Endothelial cell of umbilical vein (primary cell): ENCODE measurements at regions not wholly inside any gene's neighbourhood (a gene's known extent, or its start where the extent isn't known, plus 50 kb on each side); places are given as distances from the start of the nearest gene placed in this dataset.
A peak's percentile ranks its signal among the peaks of the same experiment; 100 is the strongest.

Experiments used
- BruUV-seq: library from RNA; stranded (reverse); fragments of 400-500 nt; replicated peaks from 2 replicates; lab custom pipeline; 2021; lab: Mats Ljungman, UMichigan
- CTCF ChIA-PET: fragments of 300-600, 350-600 bp; sonication (Branson Sonifier 250); formaldehyde crosslinking; loops from one replicate; lab custom pipeline; 2021; ENCODE audit warnings: antibody characterized with exemption, inconsistent platforms; lab: Charles Lee
- POLR2A ChIA-PET: fragments of 300-600, 350-600 bp; sonication (Branson Sonifier 250); formaldehyde crosslinking; loops from one replicate; lab custom pipeline; 2021; ENCODE audit warnings: antibody characterized with exemption, inconsistent platforms; lab: Charles Lee
- DNase-seq: peaks from one replicate; pipeline ENCODE4 v3.0.0-alpha.2; 2011; ENCODE audit warnings: low read depth, low spot score
- FAIRE-seq: peaks from 2 replicates; lab custom pipeline; 2011; peaks lifted over from hg19 to GRCh38; lab: Jason Lieb, UNC
- H2AFZ ChIP-seq: 2 replicates; pipeline ENCODE4 v1.6.0; 2012; ENCODE audit warnings: low read depth, low read length, control low read depth, inconsistent platforms
- H3K27ac ChIP-seq: 2 replicates; pipeline ENCODE4 v1.5.1; 2011; ENCODE audit warnings: low read depth, mild to moderate bottlenecking, control low read depth, low read length, moderate library complexity; ENCODE audit not compliant: insufficient read depth
- H3K27me3 ChIP-seq, 2 experiments: 2 replicates each; pipeline versions ENCODE4 v1.6.0 to v1.6.1; 2011; ENCODE audit warnings: low read length in 2 of 2, mixed read lengths in 1 of 2; ENCODE audit not compliant: control insufficient read depth in 2 of 2, insufficient read depth in 2 of 2
- H3K36me3 ChIP-seq, 2 experiments: 2 replicates in 1 of 2; 3 replicates in 1 of 2; pipeline ENCODE4 v1.5.1; 2011; ENCODE audit warnings: low read length in 2 of 2, mild to moderate bottlenecking in 1 of 2, moderate library complexity in 1 of 2; ENCODE audit not compliant: control insufficient read depth in 2 of 2, insufficient read depth in 2 of 2; ENCODE audit errors: extremely low read depth in 1 of 2
- H3K4me1 ChIP-seq: 3 replicates; pipeline ENCODE4 v1.5.1; 2011; ENCODE audit warnings: mild to moderate bottlenecking, low read length; ENCODE audit not compliant: control insufficient read depth, insufficient read depth; ENCODE audit errors: extremely low read depth
- H3K4me2 ChIP-seq: 2 replicates; pipeline ENCODE4 v1.6.1; 2011; ENCODE audit warnings: low read length, control low read depth, mixed read lengths; ENCODE audit not compliant: insufficient read depth
- H3K4me3 ChIP-seq, 3 experiments: fragments of 200-600 bp in 1 of 3; sonication (generic), shearing (Covaris generic) in 1 of 3; replicated peaks in 1 of 3; 2 replicates each; pipeline ENCODE4 v1.5.1; 2011 to 2016; ENCODE audit warnings: control low read depth in 3 of 3, low read length in 3 of 3, mild to moderate bottlenecking in 2 of 3, inconsistent platforms in 1 of 3, low read depth in 1 of 3, moderate library complexity in 1 of 3; ENCODE audit not compliant: insufficient read depth in 1 of 3
- H3K79me2 ChIP-seq: 2 replicates; pipeline ENCODE4 v1.6.0; 2012; ENCODE audit warnings: low read length, inconsistent platforms; ENCODE audit not compliant: control insufficient read depth, insufficient read depth
- H3K9ac ChIP-seq: replicated peaks from 2 replicates; pipeline ENCODE3; 2011; ENCODE audit warnings: low read length, control low read depth; ENCODE audit not compliant: insufficient read depth; ENCODE audit errors: extremely low read depth
- H3K9me1 ChIP-seq: replicated peaks from 3 replicates; pipeline ENCODE4 v1.6.0; 2011; ENCODE audit warnings: mild to moderate bottlenecking, low read length; ENCODE audit not compliant: control insufficient read depth, insufficient read depth; ENCODE audit errors: extremely low read depth
- H3K9me3 ChIP-seq: replicated peaks from 2 replicates; pipeline ENCODE4 v1.5.1; 2012; ENCODE audit warnings: low read length, inconsistent platforms; ENCODE audit not compliant: control insufficient read depth, insufficient read depth
- H4K20me1 ChIP-seq: replicated peaks from 2 replicates; pipeline ENCODE3; 2011; ENCODE audit warnings: mild to moderate bottlenecking, low read length; ENCODE audit not compliant: control insufficient read depth, insufficient read depth; ENCODE audit errors: extremely low read depth
- FOS ChIP-seq: IDR thresholded peaks from 2 replicates; pipeline ENCODE4 v1.6.1; 2011; ENCODE audit warnings: mild to moderate bottlenecking, low read length, moderate library complexity, borderline replicate concordance; ENCODE audit not compliant: insufficient read depth
- GATA2 ChIP-seq: IDR thresholded peaks from 2 replicates; pipeline ENCODE4 v1.7.0; 2011; ENCODE audit warnings: low read depth, mild to moderate bottlenecking, moderate library complexity, mixed read lengths, low read length; ENCODE audit not compliant: insufficient read length, insufficient read depth
- JUN ChIP-seq: IDR thresholded peaks from 2 replicates; pipeline ENCODE4 v1.6.1; 2011; ENCODE audit warnings: borderline replicate concordance, low read depth; ENCODE audit not compliant: insufficient read length, insufficient read depth
- MYC ChIP-seq: IDR thresholded peaks from one replicate; pipeline ENCODE4 v1.6.1; 2011; ENCODE audit warnings: mild to moderate bottlenecking, low read depth, low read length
- POLR2A ChIP-seq: IDR thresholded peaks from 2 replicates; pipeline ENCODE4 v1.6.1; 2012; ENCODE audit warnings: low read depth, mild to moderate bottlenecking, control low read depth, low read length
- POLR2AphosphoS5 ChIP-seq: IDR thresholded peaks from 2 replicates; pipeline ENCODE4 v1.6.1; 2012; ENCODE audit warnings: low read depth, mild to moderate bottlenecking, control low read depth, low read length, moderate library complexity; ENCODE audit not compliant: insufficient read depth
- dilution Hi-C: fragments of 300-500 bp; cut with MboI; formaldehyde crosslinking; loops from one replicate; pipeline ENCODE4 v1.15.0; 2019; ENCODE audit warnings: low sequenced_read_pairs; ENCODE audit not compliant: extremely low pct_ligation_motif_present
- intact Hi-C: fragments of 100-400 bp; cut with micrococcal nuclease; formaldehyde crosslinking; loops from one replicate; pipeline ENCODE4 v1.10.0; 2022

GRCh38 chr21:26389971-26390641 is 183.0 kb downstream of the CYYR1 start:
- Histone ChIP-seq H3K79me2 (no peaks in the 10 kb centered on the region), H3K4me3 (no peak overlapping the region), H3K4me1 (peaks cover 18% of the 10 kb centered on the region), H2AFZ (no peak overlapping the region), H3K4me2 (no peak overlapping the region), H3K27ac (peak overlapping the region; percentile 70), H3K9ac (no peak overlapping the region), H3K27me3 (no peaks in the 10 kb centered on the region), H3K9me1 (no peaks in the 10 kb centered on the region), H3K9me3 (no peaks in the 10 kb centered on the region), H3K36me3 (no peaks in the 10 kb centered on the region), H4K20me1 (no peaks in the 10 kb centered on the region)
- FAIRE-seq (no peak), DNase-seq (peak; percentile 38)
- TF ChIP-seq POLR2AphosphoS5 (no peak), GATA2 (peak; percentile 46)
- ChIA-PET CTCF (interaction anchor here (1.1 kb wide), 1 partner anchor 13 kb away, joined by 5 read pairs; no protein-coding TSS in a partner anchor), POLR2A (no interaction called here)
- intact Hi-C loops, result no loop called here
- no TSS peak for BruUV-seq
- dilution Hi-C loops, result no loop called here

DNA sequence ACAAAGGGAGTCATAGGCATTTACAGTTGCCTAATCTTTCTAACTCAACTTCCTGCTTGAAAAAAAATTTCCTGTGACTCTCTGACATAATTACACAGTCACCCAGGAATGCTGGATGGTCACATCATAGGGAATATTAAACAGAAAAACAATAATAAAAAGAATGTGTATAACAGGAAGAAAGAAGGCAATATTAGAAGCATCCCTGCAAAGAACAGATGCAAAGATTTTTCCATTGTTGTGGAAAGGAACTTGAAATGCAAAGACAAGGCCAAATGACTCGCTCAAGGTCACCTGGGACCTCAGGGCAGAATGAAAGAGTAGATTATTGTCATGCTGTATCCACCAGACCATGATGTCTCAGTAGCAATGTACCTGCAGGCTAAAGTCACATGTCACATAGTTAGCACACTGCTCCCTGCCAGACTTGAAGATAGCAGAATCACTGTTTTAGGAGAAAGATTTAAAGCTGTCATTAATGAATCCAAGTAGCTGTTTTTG is 184.3 kb downstream of the CYYR1 start:
- Histone ChIP-seq H3K9me3 (no peaks in the 10 kb centered on the region), H3K79me2 (no peaks in the 10 kb centered on the region), H4K20me1 (no peaks in the 10 kb centered on the region), H3K4me1 (peaks cover 18% of the 10 kb centered on the region), H3K36me3 (no peaks in the 10 kb centered on the region), H3K4me3 (no peak overlapping the region), H3K9me1 (no peaks in the 10 kb centered on the region), H3K27ac (peak overlapping the region; percentile 70), H3K9ac (no peak overlapping the region), H3K27me3 (no peaks in the 10 kb centered on the region), H2AFZ (peak overlapping the region; percentile 35), H3K4me2 (peak overlapping the region; percentile 43)
- no peak for TF ChIP-seq MYC
- peak; percentile 30 for TF ChIP-seq POLR2AphosphoS5
- TF ChIP-seq FOS, result peak; percentile 38
- peak; percentile 80 for TF ChIP-seq JUN
- peak; percentile 56 for TF ChIP-seq GATA2
- TF ChIP-seq POLR2A, result no peak
- dilution Hi-C loops (no loop called here), intact Hi-C loops (loop anchor here (1.0 kb wide), 1 partner anchor 425 kb away; no protein-coding TSS in a partner anchor)
- FAIRE-seq (no peak), DNase-seq (peak; percentile 68)
- POLR2A ChIA-PET, result no interaction called here
- CTCF ChIA-PET, result no interaction called here
- BruUV-seq, result no TSS peak
